Hepatocyte (in vitro differentiated cells): ENCODE measurements at regions not wholly inside any gene's neighbourhood (a gene's known extent, or its start where the extent isn't known, plus 50 kb on each side); places are given as distances from the start of the nearest gene placed in this dataset.

Experiments
- DNase-seq: peaks from one replicate; pipeline ENCODE4 v3.0.0-alpha.2; 2016; ENCODE audit warnings: low spot score
- H2AFZ ChIP-seq: fragments of 200-600 bp; sonication (generic); 2 replicates; pipeline ENCODE4 v1.6.0; 2016; ENCODE audit warnings: antibody characterized with exemption, mild to moderate bottlenecking
- H3K27ac ChIP-seq: fragments of 200-600 bp; sonication (generic); 2 replicates; pipeline ENCODE4 v1.5.1; 2016; ENCODE audit warnings: mild to moderate bottlenecking
- H3K27me3 ChIP-seq: fragments of 200-600 bp; sonication (generic); 2 replicates; pipeline ENCODE4 v1.6.1; 2016
- H3K36me3 ChIP-seq: fragments of 200-600 bp; sonication (generic); replicated peaks from 2 replicates; pipeline ENCODE4 v1.5.1; 2016; ENCODE audit warnings: low read depth; ENCODE audit not compliant: insufficient read depth
- H3K4me1 ChIP-seq: fragments of 200-600 bp; sonication (generic); 2 replicates; pipeline ENCODE4 v1.5.1; 2016; ENCODE audit warnings: mild to moderate bottlenecking, moderate library complexity; ENCODE audit not compliant: insufficient read depth
- H3K4me2 ChIP-seq: fragments of 200-600 bp; sonication (generic); 2 replicates; pipeline ENCODE4 v1.6.0; 2016
- H3K4me3 ChIP-seq: fragments of 200-600 bp; sonication (generic); 2 replicates; pipeline ENCODE4 v1.5.1; 2016; ENCODE audit warnings: mild to moderate bottlenecking
- H3K79me2 ChIP-seq: fragments of 200-600 bp; sonication (generic); 2 replicates; pipeline ENCODE4 v1.6.0; 2017; ENCODE audit warnings: mild to moderate bottlenecking
- H3K9me2 ChIP-seq: fragments of 200-600 bp; sonication (generic); replicated peaks from 2 replicates; pipeline ENCODE4 v1.6.0; 2017; ENCODE audit warnings: mild to moderate bottlenecking; ENCODE audit not compliant: insufficient read depth
- H3K9me3 ChIP-seq: fragments of 200-600 bp; sonication (generic); 2 replicates; pipeline ENCODE4 v1.5.1; 2016; ENCODE audit warnings: low read depth, mild to moderate bottlenecking
- H4K20me1 ChIP-seq: fragments of 200-600 bp; sonication (generic); 2 replicates; pipeline ENCODE4 v1.6.0; 2016; ENCODE audit warnings: mild to moderate bottlenecking; ENCODE audit not compliant: insufficient read depth, poor library complexity, severe bottlenecking
- CTCF ChIP-seq: fragments of 200-600 bp; sonication (generic); IDR thresholded peaks from 2 replicates; pipeline ENCODE4 v1.5.1; 2016; ENCODE audit warnings: antibody characterized with exemption, mild to moderate bottlenecking; ENCODE audit not compliant: poor library complexity
- EZH2 ChIP-seq: fragments of 200-600 bp; sonication (generic); IDR thresholded peaks from 2 replicates; pipeline ENCODE4 v1.6.1; 2016; ENCODE audit warnings: antibody characterized with exemption, mild to moderate bottlenecking, borderline replicate concordance
- EZH2phosphoT487 ChIP-seq: fragments of 200-600 bp; sonication (generic); IDR thresholded peaks from one replicate; pipeline ENCODE4 v1.6.1; 2018; ENCODE audit warnings: antibody characterized with exemption, mild to moderate bottlenecking, low read depth, moderate library complexity; ENCODE audit not compliant: unreplicated experiment, severe bottlenecking
- WGBS: methylation state at CpG from one replicate; pipeline ENCODE4 v1.1.6; 2016; ENCODE audit warnings: low lambda C conversion rate; ENCODE audit errors: missing lambda C conversion rate; 5-methylcytosine and 5-hydroxymethylcytosine counted together

GRCh38 chr10:113309791-113310190 lies 243.1 kb upstream of the HABP2 start:
- Histone ChIP-seq H3K79me2 (no peaks in the 10 kb centered on the region), H2AFZ (no peak overlapping the region), H3K9me3 (no peaks in the 10 kb centered on the region), H3K9me2 (no peaks in the 10 kb centered on the region), H3K27me3 (no peaks in the 10 kb centered on the region), H4K20me1 (no peaks in the 10 kb centered on the region), H3K4me2 (no peak overlapping the region), H3K4me1 (no peaks in the 10 kb centered on the region), H3K36me3 (no peaks in the 10 kb centered on the region), H3K4me3 (no peak overlapping the region), H3K27ac (no peak overlapping the region)
- no peak for TF ChIP-seq EZH2
- no peak for TF ChIP-seq CTCF
- no peak for TF ChIP-seq EZH2phosphoT487
- DNase-seq = no peak
- WGBS = 90% methylated on average over 4 of the region's 4 CpGs

GRCh38 chr10:113310347-113310746 lies 242.5 kb upstream of the HABP2 start:
- whole genome bisulfite sequencing = 66% methylated on average over 7 of the region's 7 CpGs
- no peak for TF ChIP-seq EZH2phosphoT487
- Histone ChIP-seq H3K79me2 (no peaks in the 10 kb centered on the region), H3K9me2 (no peaks in the 10 kb centered on the region), H3K4me2 (no peak overlapping the region), H3K27ac (no peak overlapping the region), H2AFZ (no peak overlapping the region), H3K4me1 (no peaks in the 10 kb centered on the region), H3K9me3 (no peaks in the 10 kb centered on the region), H4K20me1 (no peaks in the 10 kb centered on the region), H3K27me3 (no peaks in the 10 kb centered on the region), H3K4me3 (no peak overlapping the region), H3K36me3 (no peaks in the 10 kb centered on the region)
- no peak for DNase-seq

DNA sequence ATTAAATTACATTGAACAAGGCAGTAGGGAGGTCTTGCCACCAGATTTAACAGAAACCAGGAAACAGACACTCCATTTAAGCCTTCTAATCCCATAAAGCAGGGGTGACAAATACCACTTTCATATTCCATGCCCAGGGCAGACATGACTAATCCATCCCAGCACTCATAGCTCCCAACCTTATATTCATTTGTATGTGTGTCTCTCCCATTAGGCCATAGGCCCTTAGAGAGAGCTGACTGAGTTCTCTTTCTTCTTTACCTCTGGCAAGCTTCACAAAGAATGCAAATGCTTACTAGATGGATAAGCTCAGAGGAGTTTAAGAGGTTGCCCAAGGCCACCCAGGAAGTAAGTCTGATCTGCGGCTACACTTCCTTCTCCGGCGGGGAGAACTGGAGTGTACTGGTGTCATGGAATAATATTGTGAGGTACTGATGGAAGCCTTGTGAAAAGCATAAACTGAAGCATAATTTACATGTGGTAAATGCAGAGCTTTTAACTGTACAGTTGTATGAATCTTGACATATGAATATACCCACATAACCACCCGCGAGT lies 239.7 kb upstream of the HABP2 start:
- no peaks in the 10 kb centered on the region for H4K20me1 ChIP-seq
- no peak for TF ChIP-seq EZH2phosphoT487
- H3K27ac ChIP-seq = no peak overlapping the region
- 96% methylated on average over 5 of the region's 5 CpGs for WGBS
- no peaks in the 10 kb centered on the region for H3K4me1 ChIP-seq
- H3K9me3 ChIP-seq = no peaks in the 10 kb centered on the region
- H3K36me3 ChIP-seq = no peaks in the 10 kb centered on the region
- H3K4me3 ChIP-seq = no peak overlapping the region
- H2AFZ ChIP-seq = no peak overlapping the region
- H3K27me3 ChIP-seq = no peaks in the 10 kb centered on the region
- H3K79me2 ChIP-seq = no peaks in the 10 kb centered on the region
- no peak overlapping the region for H3K4me2 ChIP-seq
- DNase-seq = no peak
- H3K9me2 ChIP-seq = no peaks in the 10 kb centered on the region

GRCh38 chr10:113313722-113314121 lies 239.1 kb upstream of the HABP2 start:
- TF ChIP-seq CTCF (no peak), EZH2 (no peak), EZH2phosphoT487 (no peak)
- WGBS = 93% methylated on average over 4 of the region's 4 CpGs

More at GRCh38 chr10:113313722-113314121, 239.1 kb upstream of the HABP2 start:
- Histone ChIP-seq H3K27me3 (no peaks in the 10 kb centered on the region), H3K4me1 (no peaks in the 10 kb centered on the region), H3K9me2 (no peaks in the 10 kb centered on the region), H4K20me1 (no peaks in the 10 kb centered on the region), H3K4me2 (no peak overlapping the region), H3K36me3 (no peaks in the 10 kb centered on the region), H2AFZ (no peak overlapping the region), H3K4me3 (no peak overlapping the region), H3K9me3 (no peaks in the 10 kb centered on the region), H3K27ac (no peak overlapping the region), H3K79me2 (no peaks in the 10 kb centered on the region)
- DNase-seq = no peak
